Islet precursor cell (in vitro differentiated cells): ENCODE measurements at regions not wholly inside any gene's neighbourhood (a gene's known extent, or its start where the extent isn't known, plus 50 kb on each side); places are given as distances from the start of the nearest gene placed in this dataset.

Source experiments
- DNase-seq: peaks from one replicate; pipeline ENCODE4 v3.0.0-alpha.2; 2018

DNA sequence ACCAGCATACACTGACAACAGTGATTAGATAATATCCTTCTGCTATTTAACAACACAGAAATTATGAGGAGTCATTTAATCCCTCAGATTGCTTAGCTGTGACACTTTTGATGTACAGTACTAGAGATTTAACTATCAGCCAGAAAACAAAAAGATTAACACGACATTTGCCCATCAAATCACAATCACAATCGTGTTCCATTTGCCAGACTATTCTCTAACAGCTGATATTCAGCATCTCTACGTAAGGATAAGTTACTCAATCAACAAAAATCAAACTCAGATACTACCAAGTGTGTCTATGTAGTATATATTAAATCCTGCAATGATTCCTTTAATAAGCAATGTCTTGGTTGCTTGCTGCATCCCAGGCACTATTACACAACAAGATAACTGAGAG, 558.7 kb upstream of the USP15 start:
- DNase-seq, result no peak

DNA sequence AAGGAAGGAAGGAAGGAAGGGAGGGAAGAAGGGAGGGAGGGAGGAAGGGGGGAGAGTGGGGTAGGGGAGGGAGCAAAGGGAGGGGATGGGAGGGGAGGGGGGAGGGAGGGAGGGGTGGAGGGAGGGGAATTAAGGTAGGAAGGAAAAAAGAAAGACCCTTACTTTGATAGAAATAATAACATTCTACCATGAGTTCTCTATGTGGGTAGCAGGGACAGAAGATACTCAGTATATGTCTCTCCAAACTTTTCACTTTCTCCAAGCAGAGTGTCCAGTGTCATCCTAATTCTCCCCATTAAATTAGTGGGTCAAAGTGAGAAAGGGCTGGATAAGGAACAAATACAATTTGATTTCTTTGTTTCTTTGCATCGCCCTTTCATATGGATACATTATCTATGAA, 553.4 kb upstream of the USP15 start:
- DNase-seq, result no peak

DNA sequence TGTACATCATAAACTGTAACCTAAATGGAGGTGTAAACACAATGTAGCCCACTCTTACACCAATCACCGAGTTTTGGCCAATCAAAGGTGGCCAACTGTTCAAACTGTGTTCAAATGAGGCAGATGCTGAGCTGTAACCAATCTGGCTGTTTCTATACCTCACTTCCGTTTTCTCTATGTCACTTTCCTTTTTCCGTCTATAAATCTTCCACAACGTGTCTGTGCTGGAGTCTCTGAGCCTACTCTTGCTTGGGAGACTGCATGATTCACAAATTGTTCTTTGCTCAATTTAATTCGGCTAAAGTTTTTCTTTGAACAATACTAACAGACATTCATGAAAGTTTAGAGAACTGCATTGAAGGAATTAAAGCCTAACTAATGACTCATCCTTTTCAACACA, 547.1 kb upstream of the USP15 start:
- no peak for DNase-seq

- no peak for DNase-seq
Measured at GRCh38 chr12:61717986-61718385, 542.2 kb upstream of the USP15 start.

GRCh38 chr12:61739925-61740324, 520.3 kb upstream of the USP15 start:
- no peak for DNase-seq

- no peak for DNase-seq
Measured at GRCh38 chr12:61750604-61751003, 509.6 kb upstream of the USP15 start.

GRCh38 chr12:61754214-61754613, 506.0 kb upstream of the USP15 start:
- DNase-seq, result no peak

DNA sequence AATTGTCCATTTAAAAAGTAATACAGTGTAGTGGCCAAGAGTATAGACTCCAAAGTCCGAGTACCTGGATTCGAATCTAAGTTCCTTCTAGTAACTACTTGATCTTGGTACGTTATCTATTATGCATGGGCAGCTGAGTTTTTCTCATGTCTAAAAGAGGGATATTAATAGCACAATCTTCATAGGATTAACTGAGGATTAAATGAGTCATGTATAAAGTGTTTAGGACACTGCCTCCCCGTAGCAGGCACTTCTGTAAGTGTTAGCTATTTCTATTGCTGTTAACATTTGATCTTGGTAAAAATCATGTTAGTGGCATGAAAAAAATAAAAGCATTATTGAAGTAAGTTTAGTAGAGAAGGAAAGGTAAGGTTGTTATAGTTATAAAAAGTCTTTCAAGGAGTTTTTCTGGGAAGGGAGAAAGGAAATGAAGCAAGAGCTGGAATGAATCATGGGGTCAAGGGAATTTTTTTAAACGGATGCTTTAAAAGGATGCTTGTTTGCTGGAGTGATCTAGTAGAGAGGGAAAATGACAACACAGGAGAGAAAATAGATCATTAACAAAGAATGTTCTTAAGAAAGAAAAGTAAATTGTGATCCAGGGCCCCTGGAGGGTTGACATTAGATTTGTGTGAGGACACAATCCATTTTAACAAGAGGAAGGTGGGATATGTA, 502.2 kb upstream of the USP15 start:
- DNase-seq, result no peak

DNA sequence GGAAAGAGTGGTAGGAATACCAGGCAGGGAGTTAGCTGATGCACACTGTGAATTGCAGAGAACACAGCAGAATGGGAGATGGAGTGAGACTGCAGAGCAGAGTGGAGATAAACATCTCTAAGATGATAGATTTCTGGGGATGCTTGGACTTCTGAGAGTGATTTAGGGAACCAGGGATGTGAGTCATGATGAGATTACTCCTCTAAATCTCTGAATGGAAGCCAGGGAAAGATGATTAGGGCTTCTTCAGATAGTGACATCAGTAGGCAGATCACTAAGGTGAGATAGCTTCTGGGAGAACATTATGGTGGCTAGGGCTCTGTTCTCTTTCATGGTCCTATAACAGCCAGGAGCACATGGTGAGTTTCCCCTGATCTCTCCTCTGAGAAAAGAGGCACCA, 501.5 kb upstream of the USP15 start:
- no peak for DNase-seq

DNA sequence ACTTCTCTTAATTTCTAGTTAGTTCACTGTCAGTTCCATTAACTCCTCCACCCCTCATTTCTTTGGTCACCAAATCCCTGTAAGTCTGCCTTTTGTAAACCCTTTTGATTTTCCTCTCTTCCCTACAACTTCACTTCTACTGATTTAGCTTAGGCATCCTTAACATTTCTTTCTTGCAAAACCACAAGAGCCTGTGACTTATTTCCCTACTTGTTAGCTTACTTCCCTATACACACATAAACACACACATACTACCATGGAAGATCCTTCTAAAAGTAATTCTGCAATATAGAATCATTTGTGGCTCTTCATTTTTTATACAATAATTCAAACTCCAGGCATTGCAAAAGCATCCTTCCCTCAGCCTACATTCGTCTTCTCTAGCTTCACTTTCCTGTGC, 494.3 kb upstream of the USP15 start:
- no peak for DNase-seq

DNA sequence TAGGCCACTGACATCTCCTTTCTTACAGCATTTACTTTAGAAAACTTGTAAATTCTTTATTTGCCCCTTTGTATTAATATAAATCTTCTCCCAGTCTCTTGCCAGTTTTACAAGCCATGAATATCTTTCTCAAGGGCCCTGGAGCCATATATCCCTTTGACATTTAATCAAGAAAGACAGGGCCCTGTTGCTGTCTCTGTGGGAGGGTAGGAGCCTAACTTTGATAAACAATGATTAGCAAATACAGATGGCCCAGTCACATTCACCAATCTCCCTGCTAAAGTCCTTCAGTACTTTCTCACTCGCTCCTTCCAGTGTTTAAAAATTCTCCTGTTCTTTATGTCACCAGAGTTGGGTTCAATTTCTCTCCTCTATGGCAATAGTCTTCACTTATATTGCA, 479.8 kb upstream of the USP15 start:
- DNase-seq, result no peak

- DNase-seq, result no peak
Measured at GRCh38 chr12:61781021-61781581, 479.1 kb upstream of the USP15 start.

DNA sequence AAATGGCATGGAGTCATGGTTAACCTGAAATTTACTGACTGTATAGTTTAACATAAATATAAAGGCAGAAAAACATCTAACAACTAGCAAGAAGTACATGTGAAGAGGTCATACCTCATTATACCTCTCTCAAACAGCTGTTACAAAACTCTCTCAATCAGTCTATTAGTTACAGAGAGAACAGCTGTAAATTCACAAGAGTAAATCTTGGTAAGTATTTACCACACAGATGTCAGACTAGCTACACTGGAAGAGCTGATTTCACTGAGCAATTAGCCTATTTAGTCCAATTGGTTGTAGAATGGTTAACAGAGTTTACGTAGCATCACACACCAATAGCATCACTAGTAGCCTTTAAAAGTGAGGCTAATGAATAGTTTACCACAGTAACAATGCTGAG, 463.4 kb upstream of the USP15 start:
- no peak for DNase-seq

- no peak for DNase-seq
Measured at GRCh38 chr12:61797266-61797665, 462.9 kb upstream of the USP15 start.

DNA sequence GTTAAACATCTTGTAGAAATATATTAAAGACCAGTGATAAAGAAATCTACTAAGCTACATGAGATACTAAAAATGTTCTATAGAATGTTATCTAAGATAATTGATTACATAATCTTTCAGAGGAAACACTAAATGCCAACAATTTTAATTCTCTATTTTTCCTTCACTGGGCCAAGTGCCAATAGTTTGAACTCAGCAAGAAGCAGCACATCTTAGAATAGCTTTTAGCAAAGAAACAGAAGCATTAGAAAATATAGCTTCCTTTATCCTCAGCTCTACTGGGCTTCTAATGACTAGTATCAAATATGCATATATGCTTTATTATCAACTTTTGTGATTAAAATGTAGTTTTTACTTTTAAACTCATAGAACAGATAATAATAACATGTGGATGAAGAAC, 461.4 kb upstream of the USP15 start:
- DNase-seq, result no peak

GRCh38 chr12:61804301-61804700, 455.9 kb upstream of the USP15 start:
- DNase-seq, result no peak

DNA sequence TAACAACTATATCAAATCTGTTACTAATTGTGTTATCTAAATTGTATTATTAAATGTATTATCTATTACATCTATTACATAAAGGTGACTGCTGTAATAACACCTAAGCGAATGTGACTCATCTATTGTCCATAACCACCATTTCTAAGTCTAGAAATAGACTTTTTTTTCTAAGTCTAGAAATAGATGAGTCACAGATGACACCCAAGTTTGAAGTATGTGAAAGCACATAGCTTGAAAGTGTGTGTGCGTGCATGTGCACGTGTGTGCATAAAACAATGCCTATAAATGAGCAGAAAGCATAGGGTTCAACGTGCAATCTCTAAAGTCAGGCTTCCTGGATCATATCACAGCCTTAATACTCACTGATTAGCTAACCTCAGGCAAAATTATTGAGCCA, 451.3 kb upstream of the USP15 start:
- DNase-seq, result no peak

GRCh38 chr12:61810486-61810885, 449.7 kb upstream of the USP15 start:
- DNase-seq, result no peak

- DNase-seq, result no peak
Measured at GRCh38 chr12:61821381-61821780, 438.8 kb upstream of the USP15 start.

DNA sequence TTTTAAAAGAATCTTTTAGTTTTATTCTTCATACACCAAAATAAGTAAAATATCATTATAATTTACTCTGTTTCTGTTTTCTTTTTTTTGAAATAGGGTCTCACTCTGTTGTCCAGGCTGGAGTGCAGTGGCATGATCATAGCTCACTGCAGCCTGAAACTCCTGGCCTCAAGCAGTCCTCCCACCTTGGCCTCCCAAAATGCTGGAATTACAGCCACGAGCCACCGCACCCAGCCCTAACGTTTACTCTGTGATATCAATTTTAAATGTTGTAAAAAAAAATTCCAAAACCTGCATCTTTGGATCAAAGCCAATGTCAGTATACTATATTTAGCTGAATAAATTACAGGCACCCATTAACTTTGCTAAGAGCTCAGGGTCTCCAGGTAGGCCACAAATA, 437.1 kb upstream of the USP15 start:
- DNase-seq, result no peak

GRCh38 chr12:61846765-61847164, 413.4 kb upstream of the USP15 start:
- DNase-seq, result no peak

- DNase-seq, result peak; percentile 56
Measured at GRCh38 chr12:61848893-61849292, 411.3 kb upstream of the USP15 start.

GRCh38 chr12:61853945-61854344, 406.3 kb upstream of the USP15 start:
- no peak for DNase-seq

DNA sequence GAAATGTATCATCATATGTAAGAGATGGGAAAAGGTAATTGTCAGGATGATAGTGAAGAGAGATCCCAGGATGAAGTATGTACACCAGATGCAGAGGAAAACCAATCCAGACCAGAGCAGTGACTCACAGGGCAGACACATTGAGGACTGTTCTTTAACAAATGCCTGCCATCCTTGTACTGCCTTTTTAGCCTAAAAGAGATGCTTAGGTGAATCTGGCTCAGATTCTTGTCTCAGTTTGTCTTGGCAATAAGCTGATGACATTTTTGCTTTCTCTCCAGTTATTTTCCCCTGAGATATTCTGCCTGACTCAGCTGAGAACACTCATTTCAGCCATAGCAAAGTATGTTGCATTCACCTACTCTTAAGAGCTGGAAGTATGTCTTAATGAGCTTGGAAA, 405.3 kb upstream of the USP15 start:
- DNase-seq, result peak; percentile 62

DNA sequence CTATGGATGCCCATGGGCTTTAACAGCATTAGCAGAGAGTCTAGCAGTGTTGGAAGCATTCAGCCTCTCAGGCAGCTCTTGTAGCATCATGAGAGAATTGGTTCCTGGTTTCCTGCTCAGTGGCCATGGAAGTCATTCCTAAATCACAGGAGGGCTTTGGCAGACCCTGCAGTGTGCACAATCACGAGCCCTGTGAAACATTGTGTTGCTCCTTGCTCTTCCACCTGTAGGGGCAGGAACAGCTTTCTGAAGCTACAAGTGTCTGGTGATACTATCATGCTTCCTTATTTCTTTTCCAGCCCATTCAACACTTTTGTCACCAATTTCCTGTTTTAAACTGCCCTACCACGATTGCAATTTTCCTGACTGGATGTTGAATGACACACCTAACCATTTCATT, 402.2 kb upstream of the USP15 start:
- DNase-seq, result no peak
